ENCODE measurements at regions not wholly inside any gene's neighbourhood (a gene's known extent, or its start where the extent isn't known, plus 50 kb on each side); places are given as distances from the start of the nearest gene placed in this dataset.

DNA sequence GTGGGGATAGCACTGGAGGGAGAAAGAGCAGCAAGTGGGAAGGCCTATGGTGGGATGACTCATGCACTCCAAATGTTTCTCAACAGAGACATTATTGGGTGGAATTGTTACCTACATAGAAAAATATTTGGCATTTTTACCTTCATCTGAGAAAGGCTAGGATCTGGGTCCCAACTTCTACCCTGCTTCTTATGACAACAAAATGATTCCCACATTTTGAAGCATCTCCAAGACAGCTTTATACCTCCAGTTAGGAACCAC lies 908.9 kb upstream of the GYPC start:
- TF ChIP-seq POLR2A (IDR thresholded peaks at IDR 0.05): no peak
- TF ChIP-seq, protein P1, sequence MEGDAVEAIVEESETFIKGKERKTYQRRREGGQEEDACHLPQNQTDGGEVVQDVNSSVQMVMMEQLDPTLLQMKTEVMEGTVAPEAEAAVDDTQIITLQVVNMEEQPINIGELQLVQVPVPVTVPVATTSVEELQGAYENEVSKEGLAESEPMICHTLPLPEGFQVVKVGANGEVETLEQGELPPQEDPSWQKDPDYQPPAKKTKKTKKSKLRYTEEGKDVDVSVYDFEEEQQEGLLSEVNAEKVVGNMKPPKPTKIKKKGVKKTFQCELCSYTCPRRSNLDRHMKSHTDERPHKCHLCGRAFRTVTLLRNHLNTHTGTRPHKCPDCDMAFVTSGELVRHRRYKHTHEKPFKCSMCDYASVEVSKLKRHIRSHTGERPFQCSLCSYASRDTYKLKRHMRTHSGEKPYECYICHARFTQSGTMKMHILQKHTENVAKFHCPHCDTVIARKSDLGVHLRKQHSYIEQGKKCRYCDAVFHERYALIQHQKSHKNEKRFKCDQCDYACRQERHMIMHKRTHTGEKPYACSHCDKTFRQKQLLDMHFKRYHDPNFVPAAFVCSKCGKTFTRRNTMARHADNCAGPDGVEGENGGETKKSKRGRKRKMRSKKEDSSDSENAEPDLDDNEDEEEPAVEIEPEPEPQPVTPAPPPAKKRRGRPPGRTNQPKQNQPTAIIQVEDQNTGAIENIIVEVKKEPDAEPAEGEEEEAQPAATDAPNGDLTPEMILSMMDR (IDR thresholded peaks at IDR 0.05 in 8 of 11, conservative IDR thresholded peaks at IDR 0.05 in 3 of 11): no peak
- no peak for TF ChIP-seq POLR2AphosphoS5 (IDR thresholded peaks at IDR 0.05)

All from spleen (tissue), 7 donors.